Neuronal stem cell (in vitro differentiated cells): ENCODE measurements at regions not wholly inside any gene's neighbourhood (a gene's known extent, or its start where the extent isn't known, plus 50 kb on each side); places are given as distances from the start of the nearest gene placed in this dataset.
"Not testable (repeated sequence)": the region's sequence is repeated elsewhere in the genome, so short reads cannot be mapped to it uniquely, and the experiment has no call there.

ENCODE experiments used
- DNase-seq: peaks from one replicate; pipeline ENCODE4 v3.0.0-alpha.2; 2013; ENCODE audit warnings: low spot score
- H2AFZ ChIP-seq: one replicate; pipeline ENCODE4 v1.6.1; 2013; ENCODE audit warnings: mild to moderate bottlenecking, low read length, inconsistent platforms
- H2AK5ac ChIP-seq: 2 replicates; pipeline ENCODE4 v1.6.1; 2013; ENCODE audit warnings: low read depth, mild to moderate bottlenecking, inconsistent platforms, low read length, moderate library complexity, mixed read lengths
- H2BK120ac ChIP-seq: 2 replicates; pipeline ENCODE4 v1.6.1; 2013; ENCODE audit warnings: low read depth, mild to moderate bottlenecking, inconsistent platforms, low read length, moderate library complexity, mixed read lengths
- H2BK12ac ChIP-seq: one replicate; pipeline ENCODE4 v1.6.1; 2013; ENCODE audit warnings: low read length, inconsistent platforms
- H2BK15ac ChIP-seq: 2 replicates; pipeline ENCODE4 v1.6.1; 2013; ENCODE audit warnings: mild to moderate bottlenecking, low read length, inconsistent platforms, mixed read lengths
- H2BK5ac ChIP-seq: one replicate; pipeline ENCODE4 v1.6.1; 2013; ENCODE audit warnings: inconsistent platforms, mild to moderate bottlenecking, low read length, moderate library complexity
- H3K14ac ChIP-seq: one replicate; pipeline ENCODE4 v1.6.1; 2013; ENCODE audit warnings: low read length, inconsistent platforms
- H3K18ac ChIP-seq: 2 replicates; pipeline ENCODE4 v1.6.1; 2013; ENCODE audit warnings: low read length, inconsistent platforms
- H3K23ac ChIP-seq: 2 replicates; pipeline ENCODE4 v1.6.1; 2013; ENCODE audit warnings: low read depth, mild to moderate bottlenecking, mixed read lengths, low read length, inconsistent platforms; ENCODE audit not compliant: poor library complexity
- H3K27ac ChIP-seq: replicated peaks from 3 replicates; pipeline ENCODE4 v1.5.1; 2013; ENCODE audit warnings: low read length, inconsistent platforms
- H3K27me3 ChIP-seq, 3 experiments: 2 replicates each; pipeline ENCODE4 v1.6.1; 2013; ENCODE audit warnings: low read length in 3 of 3, mild to moderate bottlenecking in 2 of 3, inconsistent platforms in 1 of 3, low read depth in 1 of 3, mixed read lengths in 1 of 3, moderate library complexity in 1 of 3; ENCODE audit not compliant: control insufficient read depth in 3 of 3, insufficient read depth in 3 of 3
- H3K36me3 ChIP-seq, 2 donors: replicated peaks in 1 of 2; 2 replicates each; pipeline ENCODE4 v1.6.1; 2013; ENCODE audit warnings: low read length in 2 of 2; ENCODE audit not compliant: control insufficient read depth in 2 of 2, insufficient read depth in 2 of 2
- H3K4ac ChIP-seq: 2 replicates; pipeline ENCODE4 v1.6.1; 2013; ENCODE audit warnings: inconsistent platforms, mild to moderate bottlenecking, low read length, moderate library complexity
- H3K4me1 ChIP-seq, 2 donors: 1 replicate in 1 of 2; 2 replicates in 1 of 2; pipeline ENCODE4 v1.6.1; 2013; ENCODE audit warnings: low read length in 2 of 2, low read depth in 1 of 2; ENCODE audit not compliant: control insufficient read depth in 2 of 2, insufficient read depth in 1 of 2
- H3K4me2 ChIP-seq: one replicate; pipeline ENCODE4 v1.6.1; 2013; ENCODE audit warnings: mild to moderate bottlenecking, low read length, inconsistent platforms; ENCODE audit not compliant: insufficient read depth, poor library complexity, severe bottlenecking
- H3K4me3 ChIP-seq, 2 donors: 2 replicates each; pipeline ENCODE4 v1.5.1; 2013; ENCODE audit warnings: low read length in 2 of 2, mild to moderate bottlenecking in 2 of 2, inconsistent platforms in 1 of 2, moderate library complexity in 1 of 2
- H3K79me1 ChIP-seq: one replicate; pipeline ENCODE4 v1.6.1; 2013; ENCODE audit warnings: low read depth, mild to moderate bottlenecking, inconsistent platforms, low read length, moderate library complexity
- H3K9ac ChIP-seq: one replicate; pipeline ENCODE4 v1.6.1; 2013; ENCODE audit warnings: mild to moderate bottlenecking, low read depth, low read length, inconsistent platforms; ENCODE audit not compliant: poor library complexity
- H3K9me3 ChIP-seq, 2 donors: replicated peaks in 1 of 2; 2 replicates each; pipeline versions ENCODE3 to v1.6.1; 2013; ENCODE audit warnings: low read length in 2 of 2, mild to moderate bottlenecking in 2 of 2, inconsistent platforms in 1 of 2, low read depth in 1 of 2, mixed read lengths in 1 of 2, moderate library complexity in 1 of 2; ENCODE audit not compliant: control insufficient read depth in 2 of 2, insufficient read depth in 1 of 2
- H4K8ac ChIP-seq: one replicate; pipeline ENCODE4 v1.6.1; 2013; ENCODE audit warnings: low read depth, mild to moderate bottlenecking, inconsistent platforms, low read length, moderate library complexity
- H4K91ac ChIP-seq: one replicate; pipeline ENCODE4 v1.6.1; 2013; ENCODE audit warnings: low read length, low read depth, mild to moderate bottlenecking, inconsistent platforms; ENCODE audit not compliant: poor library complexity
- WGBS, 2 donors: extraction: QIAGEN DNeasy Blood & Tissue Kit; methylation state at CpG; one replicate each; pipeline ENCODE4 v1.1.7; 2013; ENCODE audit warnings: missing lambda C conversion rate in 2 of 2, mixed read lengths in 1 of 2; ENCODE audit not compliant: insufficient read length in 2 of 2, insufficient replicate concordance in 1 of 2; ENCODE audit errors: extremely low coverage in 2 of 2; 5-methylcytosine and 5-hydroxymethylcytosine counted together

DNA sequence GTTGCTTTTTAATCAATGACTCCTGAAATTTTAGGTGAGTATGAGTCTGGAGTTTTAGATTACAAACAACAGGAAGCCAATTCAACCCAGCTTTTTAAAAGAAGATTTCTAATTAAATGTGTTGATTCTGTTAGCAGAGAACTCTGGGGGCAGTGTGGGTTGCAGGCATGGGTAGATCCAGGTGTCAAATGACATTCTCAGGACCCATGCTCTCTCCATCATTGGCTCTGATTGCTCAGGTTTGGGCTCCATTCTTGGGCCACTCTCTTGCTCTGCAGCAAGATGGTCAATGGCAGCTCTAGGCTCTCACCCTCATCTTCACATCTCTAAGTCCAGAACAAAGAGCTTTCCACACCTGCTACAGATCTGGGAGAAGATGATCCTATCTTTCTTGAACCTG is 463.7 kb downstream of the PREX1 start:
- Histone ChIP-seq H2BK15ac (no peak overlapping the region), H3K27me3 (peaks cover 0 to 14% (median 0%) of the 10 kb centered on the region in 3 experiments), H3K23ac (no peak overlapping the region), H3K14ac (no peak overlapping the region), H2AK5ac (no peak overlapping the region), H2AFZ (no peak overlapping the region), H2BK12ac (no peak overlapping the region), H2BK120ac (no peak overlapping the region), H3K4me2 (no peak overlapping the region), H4K91ac (no peak overlapping the region), H3K27ac (no peak overlapping the region), H3K4me3 (no peak overlapping the region), H3K9ac (no peak overlapping the region), H3K36me3 (no peaks in the 10 kb centered on the region), H3K9me3 (peaks cover 4 to 7% of the 10 kb centered on the region in 2 donors), H3K4ac (no peak overlapping the region), H3K18ac (no peak overlapping the region), H4K8ac (no peak overlapping the region), H3K79me1 (no peaks in the 10 kb centered on the region), H3K4me1 (peaks cover 3 to 9% of the 10 kb centered on the region in 2 donors), H2BK5ac (no peak overlapping the region)
- DNase-seq = no peak

DNA sequence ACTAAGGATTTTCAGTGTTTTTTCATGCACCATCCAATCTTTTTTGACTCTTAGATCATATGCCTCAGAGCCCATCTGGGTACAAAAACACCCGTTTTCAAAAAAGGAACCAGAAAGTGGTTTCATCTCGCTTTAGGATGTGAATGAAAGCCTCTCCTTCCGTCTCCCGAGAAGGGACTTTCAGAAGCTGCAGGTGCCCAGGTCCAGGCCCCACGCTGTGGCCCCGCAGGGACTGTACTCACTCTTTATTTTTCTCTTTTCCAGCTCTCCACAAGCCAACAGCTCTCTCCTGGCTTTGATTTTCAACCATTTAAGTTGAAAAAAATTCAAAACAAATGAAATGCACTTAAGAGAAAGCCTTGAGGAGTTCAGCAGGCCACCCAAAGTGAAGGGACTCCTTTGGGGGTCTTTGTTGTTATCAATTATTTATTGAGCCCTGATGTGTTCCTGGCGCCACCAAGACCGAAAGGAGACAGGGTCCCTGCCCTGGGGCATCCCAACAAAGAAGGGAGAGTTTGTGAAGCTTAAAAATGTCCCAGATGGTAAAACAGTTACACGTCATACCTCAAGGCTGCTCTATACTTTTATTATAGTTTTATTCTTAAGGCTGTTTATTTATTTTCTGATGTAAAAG is 467.3 kb downstream of the PREX1 start:
- H2BK15ac ChIP-seq = no peak overlapping the region

DNA sequence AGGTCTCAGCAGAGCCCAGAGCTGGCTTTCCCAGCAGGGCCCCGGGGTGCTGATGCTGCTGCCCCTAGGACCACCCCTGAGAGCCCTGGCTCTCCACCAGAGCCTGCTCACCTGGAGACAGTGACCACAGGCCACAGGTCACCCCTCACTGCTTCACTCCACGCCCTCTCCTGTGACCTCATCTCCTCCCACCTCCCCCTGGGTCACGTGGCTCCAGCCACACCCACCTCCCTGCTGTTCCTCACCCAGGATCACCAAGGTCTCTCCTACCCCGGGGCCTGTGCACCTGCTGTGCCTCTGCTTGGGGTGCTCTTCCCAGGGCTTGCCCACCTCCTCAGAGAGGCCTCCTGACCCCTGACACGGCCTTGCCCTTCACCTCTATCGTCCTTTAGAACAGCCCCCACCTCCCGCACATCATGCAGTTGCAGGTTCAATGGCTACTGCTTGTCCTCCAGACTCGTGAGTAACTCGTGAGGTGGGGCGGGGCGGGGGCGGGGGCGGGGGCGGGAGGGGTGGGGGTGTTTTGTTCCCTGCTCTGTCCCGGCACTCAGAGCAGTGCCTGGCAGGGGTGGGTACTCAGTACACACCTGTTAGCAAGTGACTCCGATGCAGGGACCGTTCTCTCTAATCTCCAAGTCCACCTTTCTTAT is 468.0 kb downstream of the PREX1 start:
- no peaks in the 10 kb centered on the region for H3K79me1 ChIP-seq
- peaks cover 0 to 6% (median 0%) of the 10 kb centered on the region in 3 experiments for H3K27me3 ChIP-seq
- H3K23ac ChIP-seq = peak overlapping the region; percentile 53
- H4K91ac ChIP-seq = no peak overlapping the region
- no peak overlapping the region for H3K27ac ChIP-seq
- H3K4ac ChIP-seq = peak overlapping the region; percentile 23
- peak overlapping the region; percentile 32 for H3K14ac ChIP-seq
- no peak overlapping the region for H2BK5ac ChIP-seq
- H3K36me3 ChIP-seq = no peaks in the 10 kb centered on the region
- H3K4me1 ChIP-seq = peaks cover 1 to 3% of the 10 kb centered on the region in 2 donors
- peak overlapping the region; percentile 85 for H3K18ac ChIP-seq
- H3K9ac ChIP-seq = no peak overlapping the region
- peak overlapping the region; percentile 45 for H2AK5ac ChIP-seq
- H3K4me2 ChIP-seq = no peak overlapping the region
- H4K8ac ChIP-seq = no peak overlapping the region
- no peak overlapping the region for H2BK15ac ChIP-seq
- H3K4me3 ChIP-seq = no peak overlapping the region
- no peaks in the 10 kb centered on the region for H3K9me3 ChIP-seq
- DNase-seq = no peak
- no peak overlapping the region for H2BK120ac ChIP-seq
- no peak overlapping the region for H2BK12ac ChIP-seq
- no CpG with 5 or more reads among the region's 17 CpGs for WGBS, 2 donors
- no peak overlapping the region for H2AFZ ChIP-seq

More for the DNA sequence above, 467.3 kb downstream of the PREX1 start:
- DNase-seq = no peak
- H3K9ac ChIP-seq = no peak overlapping the region
- peaks cover 0 to 6% (median 0%) of the 10 kb centered on the region in 3 experiments for H3K27me3 ChIP-seq
- no peak overlapping the region for H3K4me3 ChIP-seq
- no peak overlapping the region for H4K91ac ChIP-seq
- no peak overlapping the region for H2BK12ac ChIP-seq
- no peak overlapping the region for H2AK5ac ChIP-seq
- H2AFZ ChIP-seq = no peak overlapping the region
- H3K23ac ChIP-seq = no peak overlapping the region
- no peak overlapping the region for H3K4ac ChIP-seq
- H3K18ac ChIP-seq = no peak overlapping the region
- no peaks in the 10 kb centered on the region for H3K36me3 ChIP-seq
- no peak overlapping the region for H2BK5ac ChIP-seq
- no CpG with 5 or more reads among the region's 9 CpGs for WGBS, 2 donors
- H4K8ac ChIP-seq = no peak overlapping the region
- H3K79me1 ChIP-seq = no peaks in the 10 kb centered on the region
- no peak overlapping the region for H3K4me2 ChIP-seq
- peaks cover 1 to 3% of the 10 kb centered on the region in 2 donors for H3K4me1 ChIP-seq
- H3K9me3 ChIP-seq = no peaks in the 10 kb centered on the region
- H2BK120ac ChIP-seq = no peak overlapping the region
- no peak overlapping the region for H3K14ac ChIP-seq
- H3K27ac ChIP-seq = no peak overlapping the region

DNA sequence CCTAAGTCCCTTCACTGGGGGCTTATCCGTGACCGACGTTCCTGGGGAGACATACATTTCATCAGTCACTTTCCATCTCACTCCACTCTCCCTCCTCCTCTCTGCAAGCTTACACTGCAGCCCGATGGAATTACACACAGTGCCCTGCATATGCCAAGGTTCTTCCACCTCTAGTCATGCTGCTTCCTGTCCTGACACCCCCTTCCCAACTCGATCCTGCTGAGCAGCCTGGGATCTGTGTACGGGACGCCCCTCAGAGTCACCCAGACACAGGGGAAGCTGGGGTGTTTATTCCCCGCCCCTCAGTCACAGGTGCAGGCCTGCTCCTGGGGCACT is 468.8 kb downstream of the PREX1 start:
- H3K79me1 ChIP-seq, H3K36me3 ChIP-seq, H4K8ac ChIP-seq, H3K23ac ChIP-seq, H3K4me3 ChIP-seq, H3K9me3 ChIP-seq, H4K91ac ChIP-seq, H2BK12ac ChIP-seq, H3K14ac ChIP-seq, H3K4me2 ChIP-seq, H3K18ac ChIP-seq, H2AFZ ChIP-seq, DNase-seq, H3K4ac ChIP-seq, H3K4me1 ChIP-seq, H2BK120ac ChIP-seq, H3K27ac ChIP-seq, H2BK15ac ChIP-seq, H2AK5ac ChIP-seq, H3K27me3 ChIP-seq, H3K9ac ChIP-seq, H2BK5ac ChIP-seq: not testable (repeated sequence)
- no CpG with 5 or more reads among the region's 8 CpGs for WGBS, 2 donors
